ENCODE measurements at regions not wholly inside any gene's neighbourhood (a gene's known extent, or its start where the extent isn't known, plus 50 kb on each side); places are given as distances from the start of the nearest gene placed in this dataset.

DNA sequence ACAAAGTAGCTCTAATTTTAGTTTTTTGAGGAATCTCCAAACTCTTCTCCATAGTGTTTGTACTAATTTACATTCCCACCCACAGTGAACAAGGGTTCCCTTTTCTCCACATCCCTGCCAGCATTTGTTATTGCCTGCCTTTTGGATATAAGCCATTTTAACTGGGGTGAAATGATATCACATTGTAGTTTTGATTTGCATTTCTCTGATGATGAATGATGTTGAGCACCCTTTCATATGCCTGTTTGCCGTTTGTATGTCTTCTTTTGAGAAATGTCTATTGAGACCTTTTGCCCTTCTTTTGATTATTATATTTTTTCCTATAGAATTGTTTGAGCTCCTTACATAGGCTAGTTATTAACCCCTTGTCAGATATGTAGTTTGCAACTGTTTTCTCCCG, 239.9 kb upstream of the TPM1 start:
- DNase-seq (ENCODE audit: low spot score) = no peak

GRCh38 chr15:62803856-62804400, 238.6 kb upstream of the TPM1 start:
- no peak for DNase-seq (ENCODE audit: low spot score)

DNA sequence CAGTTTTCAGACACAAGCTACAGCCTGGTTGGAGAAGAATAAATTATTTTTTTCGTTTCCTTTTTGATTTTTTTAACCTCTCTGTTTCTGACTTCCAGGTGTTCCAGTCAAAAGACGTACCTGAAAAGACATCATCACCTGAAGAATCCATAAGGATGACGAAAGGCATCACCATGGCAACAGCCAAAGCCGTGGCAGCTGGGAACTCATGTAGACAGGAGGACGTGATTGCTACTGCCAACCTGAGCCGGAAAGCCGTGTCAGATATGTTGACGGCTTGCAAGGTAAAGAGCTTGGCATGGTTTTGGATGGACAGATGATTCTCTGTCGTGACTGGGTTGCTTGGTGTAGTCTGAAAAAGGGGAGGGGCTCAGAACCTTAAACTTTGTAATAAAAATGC, 237.0 kb upstream of the TPM1 start:
- no peak for DNase-seq (ENCODE audit: low spot score)

DNA sequence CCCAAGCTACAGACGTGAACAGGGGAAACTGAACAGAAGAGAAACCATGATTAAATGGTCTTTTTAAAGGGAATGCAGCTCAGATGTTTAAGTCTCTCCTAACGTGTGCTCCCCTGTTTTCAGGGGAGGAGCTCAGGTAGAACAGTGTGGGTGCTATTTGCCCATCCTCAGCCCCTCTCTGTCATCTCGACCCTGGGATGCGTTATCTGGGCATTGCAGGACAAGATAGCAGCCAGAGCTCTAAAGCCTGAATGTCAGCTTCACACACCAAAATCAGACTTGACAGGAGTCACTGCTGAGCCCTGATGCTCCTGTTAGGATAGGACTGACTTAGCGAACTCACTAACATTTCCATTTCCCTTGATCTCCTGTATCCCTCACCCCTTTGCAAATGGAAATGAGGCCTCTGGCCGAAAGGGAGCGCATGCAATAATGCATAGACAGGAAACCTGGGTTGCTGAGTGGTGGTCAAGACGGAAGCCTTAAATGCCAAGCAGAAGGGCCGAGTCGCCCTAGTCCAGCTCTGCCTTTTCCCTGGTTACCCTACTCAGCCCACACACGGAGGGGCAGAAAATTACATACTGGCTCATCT, 234.9 kb upstream of the TPM1 start:
- DNase-seq (ENCODE audit: low spot score) = no peak

GRCh38 chr15:62809115-62809967, 233.2 kb upstream of the TPM1 start:
- DNase-seq (ENCODE audit: low spot score) = no peak

GRCh38 chr15:62809968-62810260, 232.6 kb upstream of the TPM1 start:
- DNase-seq (ENCODE audit: low spot score) = no peak

DNA sequence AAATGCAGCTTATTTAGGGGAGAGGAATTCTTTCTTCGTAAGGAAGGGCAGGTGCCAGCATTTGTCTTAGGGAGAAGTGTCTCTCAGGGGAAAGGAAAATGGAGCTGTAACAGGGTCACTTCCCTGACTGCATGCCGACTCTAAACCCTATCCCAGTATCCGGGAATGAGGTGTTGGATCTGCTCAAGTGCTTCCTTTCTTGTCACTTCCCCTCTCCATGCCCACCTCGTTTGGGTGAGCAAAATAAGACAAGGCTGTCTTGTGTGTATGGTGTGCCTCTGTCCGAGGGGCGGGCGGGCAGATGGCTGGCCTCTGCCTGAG, 230.1 kb upstream of the TPM1 start:
- DNase-seq (ENCODE audit: low spot score) = no peak

GRCh38 chr15:62816342-62817069, 226.0 kb upstream of the TPM1 start:
- no peak for DNase-seq (ENCODE audit: low spot score)

DNA sequence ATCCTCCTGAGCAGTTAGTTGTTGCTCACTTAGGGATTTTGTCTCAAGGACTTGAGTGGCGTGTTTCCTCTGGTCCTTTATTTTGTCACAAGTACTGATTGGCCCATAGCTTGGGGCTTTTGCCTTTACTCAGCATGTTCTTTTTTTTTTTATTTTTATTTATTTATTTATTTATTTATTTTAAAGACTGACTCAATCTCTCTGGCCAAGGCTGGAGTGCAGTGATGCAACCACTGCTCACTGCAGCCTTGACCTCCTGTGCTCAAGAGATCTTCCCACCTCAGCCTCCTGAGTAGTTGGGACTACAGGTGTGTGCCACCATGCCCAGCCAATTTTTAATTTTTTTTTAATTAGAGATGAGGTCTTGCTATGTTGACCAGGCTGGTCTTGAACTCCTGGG, 223.9 kb upstream of the TPM1 start:
- DNase-seq (ENCODE audit: low spot score) = no peak

GRCh38 chr15:62821384-62822131, 221.0 kb upstream of the TPM1 start:
- no peak for DNase-seq (ENCODE audit: low spot score)

GRCh38 chr15:62822228-62822627, 220.3 kb upstream of the TPM1 start:
- no peak for DNase-seq (ENCODE audit: low spot score)

- DNase-seq (ENCODE audit: low spot score) = no peak
Measured at GRCh38 chr15:62823561-62823960, 219.0 kb upstream of the TPM1 start.

DNA sequence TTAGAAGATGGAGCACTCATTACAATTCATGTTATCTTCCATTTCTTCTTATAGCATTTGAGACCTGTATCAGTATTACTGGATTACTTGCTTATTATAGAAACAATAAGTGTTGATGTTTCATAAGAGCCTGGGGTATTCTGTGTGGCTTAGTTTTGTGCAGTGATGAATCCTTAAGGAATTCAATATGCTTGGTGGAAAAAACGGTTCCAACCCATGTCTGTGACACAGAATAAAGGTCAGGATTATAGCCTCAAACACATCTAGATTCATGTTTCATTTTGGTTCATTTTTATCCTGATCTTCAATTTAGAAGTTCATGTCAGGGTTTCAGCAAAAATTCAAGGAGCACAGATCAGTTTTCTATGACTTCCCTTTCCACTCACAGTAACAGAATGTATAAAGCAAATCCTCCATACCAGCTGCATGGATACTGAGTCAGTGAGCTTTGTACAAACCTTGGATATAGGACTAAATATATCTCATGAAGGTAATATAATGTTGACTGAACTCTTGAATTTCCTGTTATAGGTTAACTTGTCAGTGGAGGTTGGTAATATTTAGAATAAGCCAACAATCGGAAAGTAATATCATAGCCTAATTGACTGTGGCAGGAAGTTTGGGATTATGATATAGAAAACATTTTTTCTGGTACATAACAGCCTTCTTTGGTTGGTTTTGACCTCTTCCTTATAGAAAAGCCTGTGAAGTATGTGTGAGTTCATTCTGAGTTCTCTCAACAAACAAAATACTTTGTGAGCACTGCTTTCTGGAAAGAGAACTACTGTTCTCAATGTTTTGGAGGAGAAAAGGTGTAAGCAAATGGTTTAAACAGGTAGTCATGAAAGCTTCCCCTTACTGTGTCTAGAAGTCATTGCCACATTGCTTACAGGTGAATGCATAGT, 218.2 kb upstream of the TPM1 start:
- no peak for DNase-seq (ENCODE audit: low spot score)

- no peak for DNase-seq (ENCODE audit: low spot score)
Measured at GRCh38 chr15:62825191-62825590, 217.4 kb upstream of the TPM1 start.

- no peak for DNase-seq (ENCODE audit: low spot score)
Measured at GRCh38 chr15:62826561-62826960, 216.0 kb upstream of the TPM1 start.

GRCh38 chr15:62828364-62828763, 214.2 kb upstream of the TPM1 start:
- no peak for DNase-seq (ENCODE audit: low spot score)

DNA sequence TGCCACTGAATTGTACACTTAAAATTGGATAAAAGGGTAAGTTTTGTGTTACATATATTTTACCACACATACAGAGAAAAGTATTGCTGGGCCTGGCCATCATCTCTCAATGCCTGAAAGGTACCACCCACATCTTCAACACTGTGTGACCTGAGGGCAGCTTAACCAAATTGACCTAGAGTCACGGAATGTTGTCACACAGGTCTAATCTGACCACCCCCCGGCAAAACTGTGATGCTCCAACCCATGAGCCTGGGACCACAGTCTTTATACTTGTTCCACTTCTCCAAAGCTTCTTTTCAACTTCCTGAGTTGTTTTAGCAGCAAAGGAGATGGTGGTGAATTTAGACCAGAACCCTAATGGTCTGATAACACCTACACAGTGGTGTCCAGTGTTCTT, 210.3 kb upstream of the TPM1 start:
- no peak for DNase-seq (ENCODE audit: low spot score)

GRCh38 chr15:62833646-62834045, 208.9 kb upstream of the TPM1 start:
- DNase-seq (ENCODE audit: low spot score) = no peak

DNA sequence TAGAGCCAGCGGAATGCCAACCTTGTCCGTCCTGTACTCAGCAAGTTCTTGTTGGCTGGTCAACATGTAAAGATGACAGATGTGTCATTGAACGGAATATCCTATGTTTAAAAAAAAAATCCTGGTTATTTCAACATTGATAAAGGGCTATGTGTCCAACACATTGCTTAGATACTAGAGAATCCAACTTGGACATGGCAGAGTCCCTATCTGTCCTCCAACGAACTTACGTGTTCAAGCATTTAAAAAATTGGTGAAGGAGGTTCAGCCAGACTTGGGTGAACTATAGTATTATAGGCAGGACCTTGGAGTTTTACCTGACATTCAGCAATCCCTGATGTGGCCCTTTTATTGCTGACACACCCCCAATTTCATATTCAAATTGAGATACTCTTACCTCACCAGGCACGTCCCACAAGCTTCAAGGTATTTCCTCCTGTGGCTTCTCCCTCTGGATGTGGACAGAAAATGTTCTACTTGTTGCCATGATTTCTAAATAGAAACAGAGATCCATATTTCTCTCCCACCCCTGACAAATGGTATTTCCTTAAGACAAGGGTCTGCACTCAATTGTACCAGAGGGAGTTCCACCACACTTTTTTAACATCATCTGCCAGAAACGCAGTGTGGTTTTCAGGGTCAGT, 207.7 kb upstream of the TPM1 start:
- no peak for DNase-seq (ENCODE audit: low spot score)

- no peak for DNase-seq (ENCODE audit: low spot score)
Measured at GRCh38 chr15:62835351-62835750, 207.2 kb upstream of the TPM1 start.

DNA sequence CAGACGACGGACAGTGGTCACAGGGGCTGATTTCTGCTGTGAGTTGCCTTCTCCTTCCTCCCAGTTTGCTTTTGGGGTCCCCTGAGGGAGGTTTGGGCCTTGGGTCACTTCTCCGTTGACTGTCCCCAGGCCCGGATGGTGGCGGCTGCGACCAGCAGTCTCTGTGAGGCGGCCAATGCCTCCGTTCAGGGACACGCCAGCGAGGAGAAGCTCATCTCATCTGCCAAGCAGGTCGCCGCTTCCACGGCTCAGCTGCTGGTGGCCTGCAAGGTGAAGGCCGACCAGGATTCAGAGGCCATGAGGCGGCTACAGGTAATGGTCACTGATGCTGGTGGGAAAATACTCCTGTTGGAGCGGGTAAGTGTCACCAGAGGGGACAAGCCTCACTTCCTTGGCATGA, 206.8 kb upstream of the TPM1 start:
- no peak for DNase-seq (ENCODE audit: low spot score)
